ENCODE measurements at regions not wholly inside any gene's neighbourhood (a gene's known extent, or its start where the extent isn't known, plus 50 kb on each side); places are given as distances from the start of the nearest gene placed in this dataset.

- Mint-ChIP-seq H3K27ac (no peak overlapping the region), H3K4me1 (no peaks in the 10 kb centered on the region), H3K9me3 (peaks cover 0 to 3% (median 1%) of the 10 kb centered on the region in 7 donors), H3K4me3 (no peak overlapping the region), H3K27me3 (ENCODE audit: low read depth in 3 of 3) (peaks cover 0 to 7% (median 4%) of the 10 kb centered on the region in 3 donors), H3K36me3 (no peaks in the 10 kb centered on the region)
- H3K27ac ChIP-seq (ENCODE audit: low read depth in 1 of 2, low read length in 2 of 2), result no peak overlapping the region
- H3K9ac ChIP-seq (ENCODE audit: insufficient read depth, low read length, poor library complexity, severe bottlenecking), result no peak overlapping the region
- no peak for DNase-seq
- TF ChIP-seq CTCF (IDR thresholded peaks at IDR 0.05), result no peak
- H2AFZ ChIP-seq (ENCODE audit: insufficient read depth, low read depth, low read length, poor library complexity, severe bottlenecking), result no peak overlapping the region
- WGBS (ENCODE audit: insufficient coverage), result 90% methylated on average over 2 of the region's 2 CpGs
- intact Hi-C loops (cut with micrococcal nuclease), result no loop called here
- no peaks in the 10 kb centered on the region for H3K9me3 ChIP-seq (replicated peaks in 1 of 2; ENCODE audit: control insufficient read depth in 1 of 2, insufficient read depth in 1 of 2, low read length in 2 of 2)
- no peaks in the 10 kb centered on the region for H4K20me1 ChIP-seq (ENCODE audit: insufficient read depth, low read length)
- H3K36me3 ChIP-seq (replicated peaks in 1 of 2; ENCODE audit: control insufficient read depth in 1 of 2, insufficient read depth in 2 of 2, low read length in 2 of 2), result no peaks in the 10 kb centered on the region
- no peaks in the 10 kb centered on the region for H3K79me2 ChIP-seq (ENCODE audit: insufficient read depth, low read length)
- H3K4me2 ChIP-seq (replicated peaks; ENCODE audit: extremely low read depth, low read length, poor library complexity, severe bottlenecking), result no peak overlapping the region
- no peaks in the 10 kb centered on the region for H3K4me1 ChIP-seq (ENCODE audit: control insufficient read depth in 1 of 2, insufficient read depth in 2 of 2, low read length in 2 of 2)
- no peaks in the 10 kb centered on the region for H3K27me3 ChIP-seq (ENCODE audit: control insufficient read depth in 2 of 2, insufficient read depth in 2 of 2, low read length in 2 of 2)
- no peak overlapping the region for H3K4me3 ChIP-seq (replicated peaks in 1 of 3; ENCODE audit: low read depth in 2 of 3, low read length in 3 of 3)
These were observed 631.7 kb upstream of the CADM1 start for GRCh38 chr11:116135891-116136290.

GRCh38 chr11:116134450-116134849 is 630.2 kb upstream of the CADM1 start:
- Histone ChIP-seq H3K4me3 (replicated peaks in 1 of 3; ENCODE audit: low read depth in 2 of 3, low read length in 3 of 3) (no peak overlapping the region), H3K27me3 (ENCODE audit: control insufficient read depth in 2 of 2, insufficient read depth in 2 of 2, low read length in 2 of 2) (no peaks in the 10 kb centered on the region), H4K20me1 (ENCODE audit: insufficient read depth, low read length) (no peaks in the 10 kb centered on the region), H3K36me3 (replicated peaks in 1 of 2; ENCODE audit: control insufficient read depth in 1 of 2, insufficient read depth in 2 of 2, low read length in 2 of 2) (no peaks in the 10 kb centered on the region), H3K27ac (ENCODE audit: low read depth in 1 of 2, low read length in 2 of 2) (no peak overlapping the region), H3K4me1 (ENCODE audit: control insufficient read depth in 1 of 2, insufficient read depth in 2 of 2, low read length in 2 of 2) (no peaks in the 10 kb centered on the region), H3K79me2 (ENCODE audit: insufficient read depth, low read length) (no peaks in the 10 kb centered on the region), H2AFZ (ENCODE audit: insufficient read depth, low read depth, low read length, poor library complexity, severe bottlenecking) (no peak overlapping the region), H3K4me2 (replicated peaks; ENCODE audit: extremely low read depth, low read length, poor library complexity, severe bottlenecking) (no peak overlapping the region), H3K9ac (ENCODE audit: insufficient read depth, low read length, poor library complexity, severe bottlenecking) (no peak overlapping the region), H3K9me3 (replicated peaks in 1 of 2; ENCODE audit: control insufficient read depth in 1 of 2, insufficient read depth in 1 of 2, low read length in 2 of 2) (no peaks in the 10 kb centered on the region)
- Mint-ChIP-seq H3K4me1 (no peaks in the 10 kb centered on the region), H3K9me3 (peaks cover 0 to 2% (median 0%) of the 10 kb centered on the region in 7 donors), H3K27me3 (ENCODE audit: low read depth in 3 of 3) (peaks cover 0 to 7% (median 4%) of the 10 kb centered on the region in 3 donors), H3K27ac (no peak overlapping the region), H3K36me3 (no peaks in the 10 kb centered on the region), H3K4me3 (no peak overlapping the region)
- WGBS (ENCODE audit: insufficient coverage), result 100% methylated on average over 1 of the region's 1 CpG
- intact Hi-C loops (cut with micrococcal nuclease), result no loop called here
- TF ChIP-seq CTCF (IDR thresholded peaks at IDR 0.05), result no peak
- DNase-seq, result no peak

Data from CD14-positive monocyte (primary cell).